ENCODE measurements at regions not wholly inside any gene's neighbourhood (a gene's known extent, or its start where the extent isn't known, plus 50 kb on each side); places are given as distances from the start of the nearest gene placed in this dataset.

- CTCF ChIA-PET = no interaction called here
- POLR2A ChIA-PET (ENCODE audit: low non-redundant PET) = no interaction called here
- intact Hi-C loops (cut with micrococcal nuclease; ENCODE audit: unreplicated experiment) = loop anchor here (5.0 to 10.0 kb wide), 4 partner anchors 129 to 1041 kb away; partner anchors contain the start of gene NR3C1
Observed at GRCh38 chr5:143966280-143966679, 154.3 kb downstream of the HMHB1 start.

GRCh38 chr5:143968071-143968878, 156.3 kb downstream of the HMHB1 start:
- no peak overlapping the region for H3K27ac ChIP-seq (ENCODE audit: low read depth, low read length, poor library complexity, severe bottlenecking)
- CTCF ChIA-PET = interaction anchor here (0.6 to 1.0 kb wide), 4 partner anchors 16 to 174 kb away, joined by 3 to 5 read pairs (median 4); no protein-coding TSS in a partner anchor
- no peaks in the 10 kb centered on the region for H3K36me3 ChIP-seq (ENCODE audit: insufficient read depth, low read length, poor library complexity, severe bottlenecking)
- intact Hi-C loops (cut with micrococcal nuclease; ENCODE audit: unreplicated experiment) = loop anchor here (5.0 to 10.0 kb wide), 4 partner anchors 131 to 1043 kb away; partner anchors contain the start of gene NR3C1
- no peak overlapping the region for H3K4me3 ChIP-seq (ENCODE audit: low read depth, low read length, poor library complexity, severe bottlenecking)
- DNase-seq (ENCODE audit: low spot score) = peak; percentile 62
- no peaks in the 10 kb centered on the region for H3K4me1 ChIP-seq (ENCODE audit: insufficient read depth, low read length, poor library complexity, severe bottlenecking)
- POLR2A ChIA-PET (ENCODE audit: low non-redundant PET) = no interaction called here
- peaks cover 36% of the 10 kb centered on the region for H3K27me3 ChIP-seq (replicated peaks; ENCODE audit: insufficient read depth, low read depth, low read length, poor library complexity)
- no TSS peak for BruUV-seq (replicated peaks)
- no peak for TF ChIP-seq EZH2 (IDR thresholded peaks at IDR 0.05; ENCODE audit: borderline replicate concordance, low read depth, low read length, poor library complexity, severe bottlenecking)
- peak; percentile 69 for TF ChIP-seq CTCF (conservative IDR thresholded peaks at IDR 0.05; ENCODE audit: low read depth, low read length)
- H3K9me3 ChIP-seq (ENCODE audit: low read depth, low read length, poor library complexity, severe bottlenecking) = no peaks in the 10 kb centered on the region

More at GRCh38 chr5:143966280-143966679, 154.3 kb downstream of the HMHB1 start:
- BruUV-seq (replicated peaks) = no TSS peak
- Histone ChIP-seq H3K4me3 (ENCODE audit: low read depth, low read length, poor library complexity, severe bottlenecking) (no peak overlapping the region), H3K27ac (ENCODE audit: low read depth, low read length, poor library complexity, severe bottlenecking) (no peak overlapping the region), H3K9me3 (ENCODE audit: low read depth, low read length, poor library complexity, severe bottlenecking) (no peaks in the 10 kb centered on the region), H3K27me3 (replicated peaks; ENCODE audit: insufficient read depth, low read depth, low read length, poor library complexity) (peaks cover 22% of the 10 kb centered on the region), H3K36me3 (ENCODE audit: insufficient read depth, low read length, poor library complexity, severe bottlenecking) (no peaks in the 10 kb centered on the region), H3K4me1 (ENCODE audit: insufficient read depth, low read length, poor library complexity, severe bottlenecking) (no peaks in the 10 kb centered on the region)
- TF ChIP-seq EZH2 (IDR thresholded peaks at IDR 0.05; ENCODE audit: borderline replicate concordance, low read depth, low read length, poor library complexity, severe bottlenecking) (no peak), CTCF (conservative IDR thresholded peaks at IDR 0.05; ENCODE audit: low read depth, low read length) (no peak)
- DNase-seq (ENCODE audit: low spot score) = no peak

GRCh38 chr5:143970159-143970558, 158.2 kb downstream of the HMHB1 start:
- CTCF ChIA-PET = no interaction called here
- POLR2A ChIA-PET (ENCODE audit: low non-redundant PET) = no interaction called here
- intact Hi-C loops (cut with micrococcal nuclease; ENCODE audit: unreplicated experiment) = no loop called here

More at GRCh38 chr5:143970159-143970558, 158.2 kb downstream of the HMHB1 start:
- Histone ChIP-seq H3K4me1 (ENCODE audit: insufficient read depth, low read length, poor library complexity, severe bottlenecking) (no peaks in the 10 kb centered on the region), H3K4me3 (ENCODE audit: low read depth, low read length, poor library complexity, severe bottlenecking) (no peak overlapping the region), H3K27me3 (replicated peaks; ENCODE audit: insufficient read depth, low read depth, low read length, poor library complexity) (peaks cover 36% of the 10 kb centered on the region), H3K36me3 (ENCODE audit: insufficient read depth, low read length, poor library complexity, severe bottlenecking) (no peaks in the 10 kb centered on the region), H3K27ac (ENCODE audit: low read depth, low read length, poor library complexity, severe bottlenecking) (no peak overlapping the region), H3K9me3 (ENCODE audit: low read depth, low read length, poor library complexity, severe bottlenecking) (no peaks in the 10 kb centered on the region)
- no TSS peak for BruUV-seq (replicated peaks)
- TF ChIP-seq EZH2 (IDR thresholded peaks at IDR 0.05; ENCODE audit: borderline replicate concordance, low read depth, low read length, poor library complexity, severe bottlenecking) (no peak), CTCF (conservative IDR thresholded peaks at IDR 0.05; ENCODE audit: low read depth, low read length) (no peak)
- no peak for DNase-seq (ENCODE audit: low spot score)
